Muscle of leg (tissue), 3 donors: ENCODE measurements at regions not wholly inside any gene's neighbourhood (a gene's known extent, or its start where the extent isn't known, plus 50 kb on each side); places are given as distances from the start of the nearest gene placed in this dataset.
A peak's percentile ranks its signal among the peaks of the same experiment; 100 is the strongest.

Experiments used
- DNase-seq: peaks from one replicate; pipeline ENCODE4 v3.0.0; 2013
- H3K27ac ChIP-seq: one replicate; pipeline ENCODE4 v1.5.1; 2013; ENCODE audit warnings: mild to moderate bottlenecking, low read length, control low read depth
- H3K27me3 ChIP-seq: one replicate; pipeline ENCODE4 v1.6.1; 2013; ENCODE audit warnings: low read length; ENCODE audit not compliant: control insufficient read depth, insufficient read depth
- H3K36me3 ChIP-seq: one replicate; pipeline ENCODE4 v1.6.1; 2013; ENCODE audit warnings: low read length; ENCODE audit not compliant: control insufficient read depth, insufficient read depth
- H3K4me1 ChIP-seq: one replicate; pipeline ENCODE4 v1.6.1; 2013; ENCODE audit warnings: low read length; ENCODE audit not compliant: control insufficient read depth, insufficient read depth
- H3K4me3 ChIP-seq: one replicate; pipeline ENCODE4 v1.5.1; 2013; ENCODE audit warnings: low read length, control low read depth
- H3K9me3 ChIP-seq: replicated peaks from 2 replicates; pipeline ENCODE4 v1.6.1; 2013; ENCODE audit warnings: low read depth, low read length; ENCODE audit not compliant: control insufficient read depth
- WGBS: methylation state at CpG from one replicate; pipeline ENCODE4 v1.1.5; 2013; ENCODE audit warnings: missing lambda C conversion rate; ENCODE audit not compliant: insufficient coverage; 5-methylcytosine and 5-hydroxymethylcytosine counted together

GRCh38 chr2:12061286-12062052 is 315.0 kb downstream of the LPIN1 start:
- H3K4me3 ChIP-seq = no peak overlapping the region
- no peaks in the 10 kb centered on the region for H3K27me3 ChIP-seq
- no peaks in the 10 kb centered on the region for H3K36me3 ChIP-seq
- no peak overlapping the region for H3K27ac ChIP-seq
- peaks cover 12% of the 10 kb centered on the region for H3K4me1 ChIP-seq
- DNase-seq = peak; percentile 88
- WGBS = no CpG with 5 or more reads among the region's 3 CpGs
- no peaks in the 10 kb centered on the region for H3K9me3 ChIP-seq

DNA sequence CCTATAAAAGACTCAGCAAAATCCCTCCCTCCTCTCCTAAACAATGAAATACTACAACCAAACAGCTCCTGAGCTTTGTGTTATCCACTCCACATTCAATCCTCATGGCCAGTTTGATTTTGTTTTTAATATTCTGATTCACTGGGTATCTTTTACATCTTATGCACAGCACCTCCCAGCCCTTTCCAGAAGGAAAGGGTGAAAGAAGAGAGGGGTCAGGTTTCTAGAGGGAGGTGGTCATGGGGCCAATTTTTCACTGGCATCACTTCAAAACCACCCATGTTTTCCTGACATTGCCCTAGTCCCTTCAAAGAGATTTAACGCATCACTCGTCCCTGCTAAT is 315.6 kb downstream of the LPIN1 start:
- no peak overlapping the region for H3K27ac ChIP-seq
- no CpG with 5 or more reads among the region's 2 CpGs for WGBS

DNA sequence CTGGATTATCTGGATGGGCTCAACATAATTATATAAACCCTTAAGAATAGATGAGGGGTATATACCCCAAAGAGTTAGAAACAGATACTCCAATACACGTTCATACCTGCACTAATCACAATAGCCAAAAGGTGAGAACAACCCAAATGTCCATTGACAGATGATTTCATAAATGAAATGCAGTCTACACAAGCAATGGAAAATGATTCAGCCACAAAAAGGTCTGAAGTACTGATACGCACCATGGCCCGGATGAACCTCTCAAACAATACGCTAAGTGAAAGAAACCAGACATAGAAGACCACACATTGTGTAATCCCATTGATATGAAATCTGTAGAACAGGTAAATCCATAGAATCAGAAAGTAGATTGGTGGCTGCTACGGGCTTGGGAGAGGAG is 316.8 kb downstream of the LPIN1 start:
- H3K9me3 ChIP-seq = no peaks in the 10 kb centered on the region
- no peak for DNase-seq
- 75% methylated on average over 1 of the region's 5 CpGs for WGBS
- H3K27me3 ChIP-seq = no peaks in the 10 kb centered on the region
- no peak overlapping the region for H3K27ac ChIP-seq
- H3K4me1 ChIP-seq = peaks cover 7% of the 10 kb centered on the region
- no peaks in the 10 kb centered on the region for H3K36me3 ChIP-seq
- H3K4me3 ChIP-seq = no peak overlapping the region

More for the DNA sequence above, 315.6 kb downstream of the LPIN1 start:
- Histone ChIP-seq H3K4me3 (no peak overlapping the region), H3K36me3 (no peaks in the 10 kb centered on the region), H3K9me3 (no peaks in the 10 kb centered on the region), H3K4me1 (peaks cover 12% of the 10 kb centered on the region), H3K27me3 (no peaks in the 10 kb centered on the region)
- DNase-seq = no peak

GRCh38 chr2:12064153-12064552 is 317.7 kb downstream of the LPIN1 start:
- 72% methylated on average over 3 of the region's 5 CpGs for WGBS
- Histone ChIP-seq H3K27ac (no peak overlapping the region), H3K9me3 (no peaks in the 10 kb centered on the region), H3K4me1 (peaks cover 7% of the 10 kb centered on the region), H3K4me3 (no peak overlapping the region), H3K36me3 (no peaks in the 10 kb centered on the region), H3K27me3 (no peaks in the 10 kb centered on the region)
- DNase-seq = no peak

DNA sequence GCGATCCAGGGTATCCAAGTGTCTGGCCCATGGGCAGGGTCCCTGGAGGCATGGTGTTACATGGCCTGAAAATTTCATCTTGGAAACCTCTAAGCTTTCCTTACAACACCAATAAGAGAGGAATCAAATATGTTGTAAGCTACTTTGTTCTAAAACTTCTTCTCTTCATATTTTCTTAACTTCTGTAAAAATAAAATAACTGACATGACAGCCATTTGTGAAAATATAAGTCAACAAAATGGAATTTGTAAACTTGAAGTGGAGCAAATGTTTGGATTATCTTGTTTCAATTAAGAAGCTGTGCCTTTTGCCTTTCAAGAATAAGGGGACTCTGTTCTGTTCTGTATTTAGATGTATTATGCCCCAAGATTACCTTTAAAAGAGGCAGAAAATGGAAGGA is 319.7 kb downstream of the LPIN1 start:
- H3K27ac ChIP-seq = no peak overlapping the region
- 67% methylated on average over 1 of the region's 1 CpG for WGBS

DNA sequence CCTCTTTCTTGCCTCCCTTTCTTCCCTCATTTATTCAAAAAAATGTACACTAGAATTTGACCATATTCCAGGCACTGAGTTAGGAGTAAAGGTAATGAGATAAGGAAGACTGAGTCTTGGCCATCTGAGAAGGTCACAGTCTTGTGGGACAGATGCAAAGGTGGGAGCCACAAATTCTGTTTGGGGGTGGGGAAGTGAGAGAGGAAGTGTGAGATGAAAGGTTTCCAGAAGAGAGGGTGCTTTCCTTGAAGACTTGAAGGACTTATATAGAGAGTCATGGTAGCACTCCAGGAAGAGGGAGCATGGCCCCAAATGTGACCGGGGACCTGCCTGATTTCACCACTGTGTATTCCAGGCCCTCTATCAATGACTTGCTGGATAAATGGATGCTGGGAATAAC is 320.6 kb downstream of the LPIN1 start:
- Histone ChIP-seq H3K36me3 (no peaks in the 10 kb centered on the region), H3K27ac (no peak overlapping the region), H3K4me3 (no peak overlapping the region), H3K9me3 (no peaks in the 10 kb centered on the region), H3K27me3 (no peaks in the 10 kb centered on the region), H3K4me1 (peaks cover 3% of the 10 kb centered on the region)
- no peak for DNase-seq
- 100% methylated on average over 1 of the region's 1 CpG for WGBS

More for the DNA sequence above, 319.7 kb downstream of the LPIN1 start:
- no peaks in the 10 kb centered on the region for H3K9me3 ChIP-seq
- peaks cover 3% of the 10 kb centered on the region for H3K4me1 ChIP-seq
- DNase-seq = no peak
- H3K4me3 ChIP-seq = no peak overlapping the region
- no peaks in the 10 kb centered on the region for H3K36me3 ChIP-seq
- H3K27me3 ChIP-seq = no peaks in the 10 kb centered on the region

DNA sequence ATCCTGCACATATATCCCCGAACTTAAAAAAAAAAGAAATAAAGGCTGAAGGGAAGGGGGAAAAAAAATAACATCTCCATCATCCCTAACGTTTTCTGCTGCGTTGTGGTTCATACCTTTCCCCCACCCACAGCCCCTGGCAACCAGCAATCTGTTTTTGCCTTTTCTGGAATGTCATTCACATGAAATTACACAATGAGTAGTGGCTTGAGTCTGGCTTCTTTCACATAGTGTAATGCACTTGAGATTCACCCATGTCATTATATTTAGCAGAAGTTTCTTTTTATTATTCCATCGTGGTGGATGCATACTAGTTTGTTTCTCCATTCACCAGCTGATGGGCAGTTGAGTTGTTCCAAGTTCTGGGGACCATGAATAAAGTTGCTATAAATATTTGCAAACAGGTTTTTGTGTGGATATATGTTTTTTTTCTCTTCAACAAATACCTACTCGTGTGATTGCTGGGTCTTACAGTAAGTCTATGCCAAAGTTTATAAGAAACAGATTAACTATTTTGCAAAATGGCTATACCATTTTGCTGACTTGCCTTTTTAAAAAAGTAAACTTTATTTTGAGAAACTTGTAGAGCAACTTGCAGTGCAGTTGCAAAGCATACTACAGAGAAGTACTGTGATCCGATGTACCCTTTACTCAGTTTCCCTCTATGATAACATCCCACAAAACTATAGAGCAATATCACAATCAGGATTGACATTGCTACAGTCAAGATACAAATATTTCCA is 322.5 kb downstream of the LPIN1 start:
- Histone ChIP-seq H3K4me3 (no peak overlapping the region), H3K36me3 (no peaks in the 10 kb centered on the region), H3K4me1 (no peaks in the 10 kb centered on the region), H3K9me3 (no peaks in the 10 kb centered on the region), H3K27me3 (no peaks in the 10 kb centered on the region), H3K27ac (no peak overlapping the region)
- WGBS = 90% methylated on average over 1 of the region's 6 CpGs
- DNase-seq = no peak

- H3K9me3 ChIP-seq = no peaks in the 10 kb centered on the region
- H3K27ac ChIP-seq = no peak overlapping the region
- H3K27me3 ChIP-seq = no peaks in the 10 kb centered on the region
- DNase-seq = no peak
- H3K36me3 ChIP-seq = no peaks in the 10 kb centered on the region
- H3K4me3 ChIP-seq = no peak overlapping the region
- no peaks in the 10 kb centered on the region for H3K4me1 ChIP-seq
- no CpG with 5 or more reads among the region's 2 CpGs for WGBS
Measured at GRCh38 chr2:12070153-12070552, 323.7 kb downstream of the LPIN1 start.

DNA sequence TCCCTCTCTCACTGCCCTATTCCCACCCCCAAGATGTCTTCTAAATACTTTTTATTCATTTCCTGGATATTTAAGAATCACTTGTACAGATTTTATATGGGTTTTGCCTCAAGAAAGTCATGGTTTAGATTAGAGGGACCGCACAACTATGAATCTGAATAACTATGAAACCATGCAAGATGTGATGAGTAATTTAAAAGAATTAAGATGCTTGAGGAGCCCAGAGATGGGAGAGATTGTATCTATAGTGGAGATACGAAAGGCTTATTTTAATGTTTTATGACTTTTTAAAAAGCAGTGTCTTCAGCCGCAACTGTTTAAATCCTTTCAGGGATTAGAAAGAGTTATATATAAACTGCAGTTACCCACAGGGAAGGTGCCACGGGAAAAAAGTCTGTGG is 324.1 kb downstream of the LPIN1 start:
- Histone ChIP-seq H3K27me3 (no peaks in the 10 kb centered on the region), H3K9me3 (no peaks in the 10 kb centered on the region), H3K27ac (no peak overlapping the region), H3K36me3 (no peaks in the 10 kb centered on the region), H3K4me3 (no peak overlapping the region), H3K4me1 (no peaks in the 10 kb centered on the region)
- WGBS = 81% methylated on average over 4 of the region's 4 CpGs
- no peak for DNase-seq

DNA sequence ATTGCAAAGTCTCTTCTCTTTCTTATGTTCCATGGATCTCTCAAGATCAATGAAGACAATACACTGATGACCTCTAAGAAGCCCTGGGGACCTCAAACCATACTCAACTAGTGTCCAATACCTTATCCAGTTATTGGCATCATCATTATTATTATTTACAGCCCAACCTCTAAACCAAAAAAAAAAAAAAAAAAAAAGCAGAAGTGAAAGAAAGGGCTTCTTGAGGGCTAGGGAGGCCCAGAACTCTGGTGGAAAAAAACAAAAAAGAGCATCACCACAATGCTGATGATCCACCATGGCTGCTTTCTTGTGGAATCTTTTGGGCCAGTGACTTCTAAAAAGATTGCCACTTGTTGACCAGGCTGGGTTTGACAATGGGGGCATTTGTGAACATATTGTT is 324.9 kb downstream of the LPIN1 start:
- Histone ChIP-seq H3K36me3 (no peaks in the 10 kb centered on the region), H3K9me3 (no peaks in the 10 kb centered on the region), H3K27ac (no peak overlapping the region), H3K27me3 (no peaks in the 10 kb centered on the region), H3K4me3 (no peak overlapping the region), H3K4me1 (no peaks in the 10 kb centered on the region)
- no peak for DNase-seq
